H1 (cell line): ENCODE measurements at regions not wholly inside any gene's neighbourhood (a gene's known extent, or its start where the extent isn't known, plus 50 kb on each side); places are given as distances from the start of the nearest gene placed in this dataset.

ENCODE experiments used
- BCL11A ChIP-seq, 2 experiments: IDR thresholded peaks; one replicate each; pipeline ENCODE4 v1.6.1; 2011; ENCODE audit warnings: low read depth in 2 of 2, low read length in 2 of 2, mild to moderate bottlenecking in 2 of 2
- CEBPB ChIP-seq: IDR thresholded peaks from 2 replicates; pipeline ENCODE4 v1.6.1; 2012; ENCODE audit warnings: low read depth, low read length
- CREB1 ChIP-seq: IDR thresholded peaks from 2 replicates; pipeline ENCODE4 v1.6.1; 2012; ENCODE audit warnings: inconsistent platforms
- CTCF ChIP-seq, 3 experiments: IDR thresholded peaks; 1 replicate in 2 of 3; 2 replicates in 1 of 3; pipeline versions ENCODE4 v1.5.1 to v1.6.1; 2011; ENCODE audit warnings: low read length in 3 of 3, mild to moderate bottlenecking in 3 of 3, inconsistent platforms in 2 of 3, low read depth in 1 of 3, moderate library complexity in 1 of 3; ENCODE audit not compliant: insufficient read depth in 1 of 3; ENCODE audit errors: control extremely low read depth in 1 of 3
- EZH2 ChIP-seq: fragments of 200-600 bp; sonication (generic); IDR thresholded peaks from 2 replicates; pipeline ENCODE4 v1.7.1; 2012; ENCODE audit warnings: low read depth, mild to moderate bottlenecking, moderate library complexity, low read length, inconsistent platforms; ENCODE audit not compliant: severe bottlenecking
- HDAC2 ChIP-seq, 2 experiments: fragments of 300-600 bp in 1 of 2; sonication (generic) in 1 of 2; IDR thresholded peaks; 2 replicates each; pipeline ENCODE4 v1.6.1; 2011 to 2012; ENCODE audit warnings: low read depth in 2 of 2, low read length in 2 of 2, mild to moderate bottlenecking in 2 of 2, moderate library complexity in 2 of 2, borderline replicate concordance in 1 of 2, inconsistent platforms in 1 of 2
- JUND ChIP-seq: IDR thresholded peaks from 2 replicates; pipeline ENCODE4 v1.6.1; 2011; ENCODE audit warnings: mild to moderate bottlenecking, improper control_type of control experiment, low read length
- MAX ChIP-seq: IDR thresholded peaks from 2 replicates; pipeline ENCODE4 v1.6.1; 2012; ENCODE audit warnings: inconsistent platforms
- NRF1 ChIP-seq: IDR thresholded peaks from 2 replicates; pipeline ENCODE4 v1.6.1; 2011; ENCODE audit warnings: mild to moderate bottlenecking, low read depth, low read length, improper control_type of control experiment
- POLR2A ChIP-seq, 2 experiments: IDR thresholded peaks; 1 replicate in 1 of 2; 2 replicates in 1 of 2; pipeline ENCODE4 v1.6.1; 2011; ENCODE audit warnings: low read depth in 2 of 2, low read length in 2 of 2, mild to moderate bottlenecking in 2 of 2; ENCODE audit errors: control extremely low read depth in 1 of 2
- SIX5 ChIP-seq: IDR thresholded peaks from 2 replicates; pipeline ENCODE4 v1.6.1; 2011; ENCODE audit warnings: mild to moderate bottlenecking, low read depth, low read length
- TAF7 ChIP-seq: optimal IDR thresholded peaks from 2 replicates; pipeline ENCODE3; 2011; ENCODE audit warnings: low read depth, mild to moderate bottlenecking, inconsistent platforms, low read length, moderate library complexity, borderline replicate concordance
- TBP ChIP-seq: IDR thresholded peaks from 2 replicates; pipeline ENCODE4 v1.6.1; 2011; ENCODE audit warnings: low read depth, low read length, improper control_type of control experiment

DNA sequence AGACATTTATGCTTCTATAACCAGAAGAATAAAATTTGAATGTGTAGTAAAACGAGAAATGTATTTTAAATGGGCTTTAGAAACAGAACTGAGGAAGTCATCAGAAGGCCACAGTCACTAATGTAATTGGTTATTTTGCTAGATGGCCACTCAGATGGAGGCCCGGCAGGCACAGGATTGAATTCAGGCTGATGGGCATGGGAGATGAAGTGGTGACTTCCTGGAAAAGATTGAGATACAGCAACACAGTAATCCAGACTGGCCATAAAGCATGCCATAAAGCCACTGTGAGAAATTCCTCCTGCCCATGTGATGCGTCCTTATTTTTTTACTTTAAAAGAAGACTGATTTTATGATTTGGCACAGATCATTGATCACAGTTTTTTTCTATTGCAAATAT lies 297.7 kb downstream of the ICOS start:
- TF ChIP-seq MAX: no peak
- no peak for TF ChIP-seq CREB1
- TF ChIP-seq POLR2A (IDR thresholded peaks at IDR 0.05; ENCODE audit: control extremely low read depth in 1 of 2, low read depth in 2 of 2, low read length in 2 of 2): no peak
- TF ChIP-seq HDAC2 (IDR thresholded peaks at IDR 0.05; ENCODE audit: borderline replicate concordance in 1 of 2, low read depth in 2 of 2, low read length in 2 of 2): no peak
- no peak for TF ChIP-seq CTCF (IDR thresholded peaks at IDR 0.05; ENCODE audit: control extremely low read depth in 1 of 3, insufficient read depth in 1 of 3, low read depth in 1 of 3, low read length in 3 of 3)
- TF ChIP-seq SIX5: no peak
- TF ChIP-seq BCL11A (IDR thresholded peaks at IDR 0.05; ENCODE audit: low read depth in 2 of 2, low read length in 2 of 2): no peak
- TF ChIP-seq EZH2: no peak
- no peak for TF ChIP-seq TBP
- TF ChIP-seq JUND: no peak
- TF ChIP-seq TAF7: no peak
- no peak for TF ChIP-seq NRF1
- no peak for TF ChIP-seq CEBPB
